Activated T-cell treated with anti-CD3 and anti-CD28 coated beads, Interleukin-2, amount 50 U/mL, for 72 hours (primary cell): ENCODE measurements at regions not wholly inside any gene's neighbourhood (a gene's known extent, or its start where the extent isn't known, plus 50 kb on each side); places are given as distances from the start of the nearest gene placed in this dataset.

Source experiments
- ATAC-seq, 2 donors: fragments of 150-1000 bp; cut with Tn5 transposase; replicated peaks in 1 of 2; 2 replicates each; pipeline ENCODE4 v1.10.0; 2021; ENCODE audit warnings: moderate library complexity in 2 of 2, mild to moderate bottlenecking in 1 of 2
- DNase-seq, 2 donors: peaks; one replicate each; pipeline ENCODE4 v3.0.0; 2021 to 2022; ENCODE audit warnings: mixed read lengths in 1 of 2
- H3K27ac Mint-ChIP-seq: one replicate; pipeline ENCODE4 v1.8.0; 2022; ENCODE audit warnings: mild to moderate bottlenecking, moderate library complexity, mixed read lengths
- H3K27me3 Mint-ChIP-seq: one replicate; pipeline ENCODE4 v1.8.0; 2022; ENCODE audit warnings: low read depth, mixed read lengths
- H3K36me3 Mint-ChIP-seq, 2 donors: one replicate each; pipeline ENCODE4 v1.8.0; 2022; ENCODE audit warnings: mixed read lengths in 2 of 2, mild to moderate bottlenecking in 1 of 2; ENCODE audit not compliant: insufficient read depth in 2 of 2
- H3K4me1 Mint-ChIP-seq: one replicate; pipeline ENCODE4 v1.8.0; 2022; ENCODE audit warnings: low read depth, mixed read lengths
- H3K4me3 Mint-ChIP-seq, 2 donors: one replicate each; pipeline ENCODE4 v1.8.0; 2022; ENCODE audit warnings: mild to moderate bottlenecking in 2 of 2, mixed read lengths in 2 of 2, moderate library complexity in 2 of 2
- H3K9me3 Mint-ChIP-seq, 2 donors: one replicate each; pipeline ENCODE4 v1.8.0; 2022; ENCODE audit warnings: mixed read lengths in 2 of 2

DNA sequence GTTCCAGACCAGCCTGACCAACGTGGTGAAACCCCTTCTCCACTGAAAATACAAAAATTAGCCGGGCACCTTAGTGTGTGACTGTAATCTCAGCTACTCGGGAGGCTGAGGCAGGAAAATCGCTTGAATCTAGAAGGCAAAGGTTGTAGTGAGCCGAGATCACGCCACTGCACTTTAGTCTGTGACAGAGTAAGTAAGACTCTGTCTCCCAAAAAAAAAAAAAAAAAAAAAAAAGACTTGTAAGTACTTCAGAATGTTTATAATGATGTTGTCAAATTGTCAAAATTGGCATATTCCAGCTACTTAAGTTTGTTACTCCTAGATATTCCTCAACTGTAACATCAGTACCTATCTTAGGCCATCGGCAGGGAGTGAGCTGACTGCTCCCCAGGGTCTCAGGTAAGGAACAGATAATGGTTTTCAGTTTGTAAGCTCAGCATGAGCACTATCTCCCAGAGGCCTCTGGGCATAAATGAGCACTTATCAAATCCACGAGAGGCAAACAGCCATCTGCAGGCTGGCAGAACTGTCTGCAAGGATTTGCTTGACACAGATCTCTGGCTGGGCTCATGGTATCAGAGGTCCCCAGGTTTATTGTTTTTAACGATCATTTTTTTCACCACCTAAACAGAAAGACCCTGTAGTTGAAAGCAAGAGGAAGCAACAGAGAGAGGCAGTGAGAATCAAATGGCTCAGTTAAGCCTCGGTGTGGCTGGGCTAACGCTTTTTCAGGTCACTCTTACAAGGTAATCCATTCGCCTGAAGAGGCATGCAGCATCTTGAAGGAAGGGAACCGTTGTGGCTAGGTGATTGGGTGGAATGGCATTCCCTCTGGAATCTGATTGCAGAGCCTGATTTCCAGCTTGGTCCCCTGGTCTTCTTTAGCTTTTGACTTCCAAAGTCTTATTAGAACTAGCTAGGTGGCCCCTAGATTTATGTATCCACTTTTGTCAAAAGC, 115.9 kb downstream of the LY86 start:
- H3K9me3 Mint-ChIP-seq: no peaks in the 10 kb centered on the region
- H3K4me3 Mint-ChIP-seq: no peak overlapping the region
- H3K4me1 Mint-ChIP-seq: peaks cover 7% of the 10 kb centered on the region
- H3K27me3 Mint-ChIP-seq: peaks cover 14% of the 10 kb centered on the region
- no peak overlapping the region for H3K27ac Mint-ChIP-seq
- ATAC-seq (no peak), DNase-seq (no peak)
- H3K36me3 Mint-ChIP-seq: no peaks in the 10 kb centered on the region

DNA sequence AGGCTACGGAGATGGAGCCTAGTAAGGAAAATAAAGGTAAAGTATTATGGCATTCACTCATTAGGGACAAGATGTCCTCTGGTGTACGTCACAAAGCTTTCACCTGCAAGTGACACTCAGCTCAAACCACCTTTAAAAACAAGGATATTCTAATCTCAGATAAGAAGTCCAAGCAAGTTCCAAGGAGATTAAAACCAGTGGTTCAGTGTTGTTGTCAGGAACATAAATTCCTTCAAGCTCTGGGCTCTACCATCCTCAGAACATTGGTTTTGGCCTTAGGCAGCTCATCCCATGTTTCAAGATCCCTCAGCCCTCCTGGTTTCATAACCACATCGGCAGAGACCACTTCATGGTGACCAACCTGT, 116.5 kb downstream of the LY86 start:
- H3K4me1 Mint-ChIP-seq: peaks cover 7% of the 10 kb centered on the region
- DNase-seq: no peak
- H3K36me3 Mint-ChIP-seq: no peaks in the 10 kb centered on the region
- no peak for ATAC-seq
- H3K27ac Mint-ChIP-seq: no peak overlapping the region
- H3K4me3 Mint-ChIP-seq: no peak overlapping the region
- peaks cover 16% of the 10 kb centered on the region for H3K27me3 Mint-ChIP-seq
- H3K9me3 Mint-ChIP-seq: no peaks in the 10 kb centered on the region

GRCh38 chr6:6705915-6706675, 117.6 kb downstream of the LY86 start:
- Mint-ChIP-seq H3K27me3 (peaks cover 20% of the 10 kb centered on the region), H3K9me3 (no peaks in the 10 kb centered on the region), H3K4me1 (peaks cover 7% of the 10 kb centered on the region), H3K4me3 (no peak overlapping the region), H3K27ac (no peak overlapping the region), H3K36me3 (no peaks in the 10 kb centered on the region)
- ATAC-seq (no peak), DNase-seq (no peak)

GRCh38 chr6:6707143-6707542, 118.6 kb downstream of the LY86 start:
- Mint-ChIP-seq H3K9me3 (no peaks in the 10 kb centered on the region), H3K27ac (no peak overlapping the region), H3K4me3 (no peak overlapping the region), H3K27me3 (peaks cover 17% of the 10 kb centered on the region), H3K36me3 (no peaks in the 10 kb centered on the region), H3K4me1 (peaks cover 8% of the 10 kb centered on the region)
- DNase-seq: no peak
- ATAC-seq: no peak

GRCh38 chr6:6709106-6709505, 120.6 kb downstream of the LY86 start:
- Mint-ChIP-seq H3K27me3 (peaks cover 24% of the 10 kb centered on the region), H3K4me3 (no peak overlapping the region), H3K9me3 (no peaks in the 10 kb centered on the region), H3K36me3 (no peaks in the 10 kb centered on the region), H3K4me1 (peaks cover 24% of the 10 kb centered on the region), H3K27ac (no peak overlapping the region)
- no peak for DNase-seq
- no peak for ATAC-seq

GRCh38 chr6:6711031-6711785, 122.7 kb downstream of the LY86 start:
- Mint-ChIP-seq H3K4me3 (peak overlapping the region; percentile 42 to 65), H3K9me3 (no peaks in the 10 kb centered on the region), H3K27me3 (peaks cover 24% of the 10 kb centered on the region), H3K4me1 (peaks cover 24% of the 10 kb centered on the region), H3K36me3 (no peaks in the 10 kb centered on the region), H3K27ac (no peak overlapping the region)
- ATAC-seq: no peak
- no peak for DNase-seq

DNA sequence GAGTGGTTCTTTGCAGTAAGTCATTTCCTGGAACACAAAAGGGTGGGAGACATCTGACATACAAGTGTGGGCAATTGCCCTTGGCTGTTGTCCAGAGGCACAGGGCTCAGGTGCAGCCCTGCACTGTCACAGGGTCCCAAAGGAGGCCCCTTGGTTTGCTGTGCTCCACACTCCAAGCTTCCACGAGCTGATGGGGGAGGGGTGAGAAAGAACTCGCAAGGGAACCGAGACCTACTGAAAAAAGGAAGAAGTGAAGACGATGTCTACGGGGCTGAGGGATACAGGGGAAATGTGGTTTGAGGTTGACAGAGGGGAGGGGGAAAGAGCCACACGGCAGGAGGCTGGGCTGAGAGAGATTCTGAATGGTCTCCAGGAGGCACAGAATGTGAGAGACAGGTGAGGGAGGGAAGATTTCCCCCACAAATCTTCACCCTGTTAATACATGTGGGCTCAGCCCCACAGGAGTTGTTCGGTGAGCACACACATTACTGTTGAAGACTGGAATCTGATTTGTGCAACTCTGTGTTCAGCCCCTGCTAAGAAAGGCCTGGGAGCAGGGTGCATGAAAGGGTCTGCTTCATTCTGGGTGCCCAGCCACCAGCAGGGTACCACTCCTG, 123.4 kb downstream of the LY86 start:
- H3K36me3 Mint-ChIP-seq: no peaks in the 10 kb centered on the region
- no peak overlapping the region for H3K27ac Mint-ChIP-seq
- H3K27me3 Mint-ChIP-seq: peaks cover 24% of the 10 kb centered on the region
- no peak for DNase-seq
- no peaks in the 10 kb centered on the region for H3K9me3 Mint-ChIP-seq
- peak; percentile 41 to 62 for ATAC-seq
- H3K4me1 Mint-ChIP-seq: peaks cover 24% of the 10 kb centered on the region
- peak overlapping the region; percentile 42 to 65 for H3K4me3 Mint-ChIP-seq

DNA sequence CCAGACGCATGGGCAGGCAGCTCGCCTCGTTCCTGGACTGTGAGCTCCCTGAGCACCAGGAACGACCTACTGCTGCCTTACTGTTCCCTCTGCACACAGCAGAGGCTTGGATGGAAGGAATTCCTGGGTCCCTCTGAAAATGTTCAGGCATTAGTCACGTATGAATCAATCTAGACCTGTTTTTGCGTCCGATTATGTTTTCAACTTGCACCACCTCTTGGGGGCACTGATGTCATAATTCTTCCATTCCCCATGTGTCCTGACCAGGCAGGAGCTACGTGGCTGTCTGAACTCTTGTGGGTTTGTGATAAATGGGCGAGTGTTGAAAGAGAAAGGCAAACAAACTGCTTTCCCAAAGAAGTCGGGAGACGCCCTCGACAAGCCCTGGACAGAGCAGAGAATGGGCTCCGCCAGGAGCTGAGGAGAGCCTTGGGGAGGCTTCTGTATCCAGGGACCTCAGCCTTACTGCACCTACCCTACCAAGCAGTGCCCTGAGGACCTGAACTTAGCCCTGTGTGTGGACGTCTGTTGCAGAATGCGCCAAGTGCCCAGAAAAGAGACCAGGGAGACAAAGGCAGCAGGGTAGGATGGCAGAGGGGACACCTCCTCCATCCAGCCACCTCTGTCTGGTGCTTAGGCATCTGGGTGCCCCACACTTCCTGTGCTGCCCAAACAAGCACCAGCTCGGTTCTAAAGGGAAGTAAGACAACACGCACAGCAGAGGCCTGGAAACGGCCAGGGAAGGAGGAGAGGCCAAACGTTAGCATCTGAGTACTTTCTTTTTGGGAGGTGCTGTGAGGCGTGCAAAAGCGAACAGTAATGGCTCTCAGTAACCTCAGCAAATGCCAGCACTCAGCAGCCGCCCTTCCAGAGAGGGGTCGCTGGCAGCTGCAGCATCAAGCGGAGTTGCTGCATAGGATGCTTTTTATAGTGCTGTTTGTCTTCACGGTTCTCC, 124.2 kb downstream of the LY86 start:
- Mint-ChIP-seq H3K27ac (no peak overlapping the region), H3K4me3 (peak overlapping the region; percentile 4 to 65), H3K27me3 (peaks cover 24% of the 10 kb centered on the region)

DNA sequence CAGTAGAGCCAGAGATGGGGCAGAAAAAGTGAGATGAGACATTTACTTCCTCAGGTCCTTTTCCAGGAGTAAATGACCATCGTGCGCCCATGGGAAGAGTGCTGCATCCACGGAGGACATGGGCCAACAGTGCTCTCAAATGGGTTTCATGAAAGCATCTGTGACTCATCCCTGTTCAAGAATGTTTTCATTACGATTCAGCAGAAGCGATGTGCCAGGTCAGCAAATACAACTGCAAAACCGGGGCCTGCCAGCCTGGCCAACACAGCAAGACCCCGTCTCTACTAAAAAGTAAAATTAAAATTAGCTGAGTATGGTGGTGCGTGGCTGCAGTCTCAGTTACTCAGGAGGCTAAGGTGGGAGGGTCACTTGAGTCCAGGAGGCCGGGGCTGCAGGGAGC, 125.1 kb downstream of the LY86 start:
- Mint-ChIP-seq H3K4me3 (no peak overlapping the region), H3K4me1 (peaks cover 30% of the 10 kb centered on the region), H3K9me3 (no peaks in the 10 kb centered on the region), H3K27ac (no peak overlapping the region), H3K27me3 (peaks cover 24% of the 10 kb centered on the region), H3K36me3 (no peaks in the 10 kb centered on the region)
- no peak for ATAC-seq
- DNase-seq: no peak

More for the DNA sequence above, 124.2 kb downstream of the LY86 start:
- Mint-ChIP-seq H3K9me3 (no peaks in the 10 kb centered on the region), H3K4me1 (peaks cover 25% of the 10 kb centered on the region), H3K36me3 (no peaks in the 10 kb centered on the region)
- DNase-seq (no peak), ATAC-seq (peak; percentile 21 to 56)

- H3K27ac Mint-ChIP-seq: no peak overlapping the region
- DNase-seq: no peak
- H3K27me3 Mint-ChIP-seq: peaks cover 24% of the 10 kb centered on the region
- H3K9me3 Mint-ChIP-seq: no peaks in the 10 kb centered on the region
- peaks cover 30% of the 10 kb centered on the region for H3K4me1 Mint-ChIP-seq
- no peaks in the 10 kb centered on the region for H3K36me3 Mint-ChIP-seq
- ATAC-seq: no peak
- H3K4me3 Mint-ChIP-seq: no peak overlapping the region
Observed at GRCh38 chr6:6714118-6714897, 125.8 kb downstream of the LY86 start.

DNA sequence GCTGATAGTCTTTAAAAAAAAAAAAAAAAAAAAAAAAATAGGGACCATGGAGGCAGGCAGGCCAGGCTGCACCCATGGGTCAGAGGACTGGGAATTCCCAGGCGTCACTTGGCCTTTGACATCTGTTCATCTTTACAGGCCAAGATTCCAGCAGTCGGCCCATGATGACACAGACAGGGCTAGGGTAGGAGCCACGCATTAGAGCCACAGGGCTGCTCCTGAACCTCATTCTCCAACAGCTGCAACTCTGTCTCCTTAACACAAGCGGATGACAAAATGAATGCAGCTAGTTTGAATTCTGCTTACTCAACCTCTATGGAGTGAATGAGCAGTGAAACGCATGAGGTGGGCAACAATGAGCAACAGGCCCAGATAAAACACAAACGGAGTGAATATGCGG, 126.4 kb downstream of the LY86 start:
- no peak overlapping the region for H3K4me3 Mint-ChIP-seq
- H3K27ac Mint-ChIP-seq: no peak overlapping the region
- ATAC-seq (no peak), DNase-seq (no peak)
- no peaks in the 10 kb centered on the region for H3K9me3 Mint-ChIP-seq
- no peaks in the 10 kb centered on the region for H3K36me3 Mint-ChIP-seq
- H3K4me1 Mint-ChIP-seq: peaks cover 30% of the 10 kb centered on the region
- peaks cover 23% of the 10 kb centered on the region for H3K27me3 Mint-ChIP-seq
